Activated T-helper 2 cell treated with anti-CD3 and anti-CD28 coated beads, Interferon-gamma antibody, Interleukin-2, Interleukin-4, amounts not matched to agents 10 μg/mL and 5 μg/mL and 100 μg/mL, durations not matched to agents 14 hours and 24 hours and 36 hours (primary cell): ENCODE measurements at regions not wholly inside any gene's neighbourhood (a gene's known extent, or its start where the extent isn't known, plus 50 kb on each side); places are given as distances from the start of the nearest gene placed in this dataset.
"Not testable (repeated sequence)": the region's sequence is repeated elsewhere in the genome, so short reads cannot be mapped to it uniquely, and the experiment has no call there.

ENCODE experiments used
- DNase-seq: peaks from one replicate; pipeline ENCODE4 v3.0.0; 2021; ENCODE audit warnings: low spot score
- H3K27ac Mint-ChIP-seq: one replicate; pipeline ENCODE4 v1.8.0; 2021; ENCODE audit warnings: mixed read lengths
- H3K27me3 Mint-ChIP-seq: one replicate; pipeline ENCODE4 v1.8.0; 2021; ENCODE audit warnings: low read depth, mixed read lengths
- H3K36me3 Mint-ChIP-seq: one replicate; pipeline ENCODE4 v1.8.0; 2021; ENCODE audit warnings: low read depth, mixed read lengths
- H3K4me1 Mint-ChIP-seq: one replicate; pipeline ENCODE4 v1.8.0; 2021; ENCODE audit warnings: low read depth, mixed read lengths
- H3K4me3 Mint-ChIP-seq: one replicate; pipeline ENCODE4 v1.8.0; 2021; ENCODE audit warnings: low read depth, mild to moderate bottlenecking, moderate library complexity, mixed read lengths
- H3K9me3 Mint-ChIP-seq: one replicate; pipeline ENCODE4 v1.8.0; 2021; ENCODE audit warnings: mixed read lengths
- intact Hi-C: fragments of 100-400 bp; cut with micrococcal nuclease; formaldehyde crosslinking; loops from one replicate; pipeline ENCODE4 v1.15.1; 2023

GRCh38 chr1:219863816-219864215, 64.5 kb downstream of the SLC30A10 start:
- H3K27me3 Mint-ChIP-seq, H3K9me3 Mint-ChIP-seq, DNase-seq, H3K36me3 Mint-ChIP-seq, H3K4me1 Mint-ChIP-seq, H3K27ac Mint-ChIP-seq, H3K4me3 Mint-ChIP-seq, intact Hi-C loops: not testable (repeated sequence)

- H3K27me3 Mint-ChIP-seq = no peaks in the 10 kb centered on the region
- H3K36me3 Mint-ChIP-seq = no peaks in the 10 kb centered on the region
- H3K4me1 Mint-ChIP-seq = no peaks in the 10 kb centered on the region
- no peak for DNase-seq
- no peaks in the 10 kb centered on the region for H3K9me3 Mint-ChIP-seq
- intact Hi-C loops = no loop called here
- H3K4me3 Mint-ChIP-seq = no peak overlapping the region
- no peak overlapping the region for H3K27ac Mint-ChIP-seq
Observed at GRCh38 chr1:219862366-219862765, 66.0 kb downstream of the SLC30A10 start.

GRCh38 chr1:219858980-219859379, 69.4 kb downstream of the SLC30A10 start:
- Mint-ChIP-seq H3K9me3 (no peaks in the 10 kb centered on the region), H3K27ac (no peak overlapping the region), H3K36me3 (no peaks in the 10 kb centered on the region), H3K4me1 (no peaks in the 10 kb centered on the region), H3K27me3 (no peaks in the 10 kb centered on the region), H3K4me3 (no peak overlapping the region)
- DNase-seq = no peak
- intact Hi-C loops = no loop called here

- intact Hi-C loops = no loop called here
- no peaks in the 10 kb centered on the region for H3K36me3 Mint-ChIP-seq
- no peak overlapping the region for H3K4me3 Mint-ChIP-seq
- no peaks in the 10 kb centered on the region for H3K27me3 Mint-ChIP-seq
- no peaks in the 10 kb centered on the region for H3K9me3 Mint-ChIP-seq
- no peak for DNase-seq
- no peak overlapping the region for H3K27ac Mint-ChIP-seq
- H3K4me1 Mint-ChIP-seq = no peaks in the 10 kb centered on the region
Observed at GRCh38 chr1:219847215-219847855, 81.0 kb downstream of the SLC30A10 start.

GRCh38 chr1:219839595-219839994, 88.8 kb downstream of the SLC30A10 start:
- intact Hi-C loops, H3K4me1 Mint-ChIP-seq, H3K9me3 Mint-ChIP-seq, DNase-seq, H3K27ac Mint-ChIP-seq, H3K27me3 Mint-ChIP-seq, H3K36me3 Mint-ChIP-seq, H3K4me3 Mint-ChIP-seq: not testable (repeated sequence)

GRCh38 chr1:219837994-219838294, 90.4 kb downstream of the SLC30A10 start:
- Mint-ChIP-seq H3K27ac (no peak overlapping the region), H3K4me1 (no peaks in the 10 kb centered on the region), H3K36me3 (no peaks in the 10 kb centered on the region), H3K4me3 (no peak overlapping the region), H3K27me3 (peaks cover 1% of the 10 kb centered on the region), H3K9me3 (no peaks in the 10 kb centered on the region)
- DNase-seq = no peak
- intact Hi-C loops = no loop called here

GRCh38 chr1:219837274-219837993, 90.9 kb downstream of the SLC30A10 start:
- Mint-ChIP-seq H3K4me1 (no peaks in the 10 kb centered on the region), H3K27me3 (peaks cover 1% of the 10 kb centered on the region)
- intact Hi-C loops = no loop called here

GRCh38 chr1:219834314-219834917, 93.9 kb downstream of the SLC30A10 start:
- Mint-ChIP-seq H3K36me3 (no peaks in the 10 kb centered on the region), H3K4me3 (no peak overlapping the region), H3K9me3 (no peaks in the 10 kb centered on the region), H3K27me3 (peaks cover 1% of the 10 kb centered on the region), H3K4me1 (no peaks in the 10 kb centered on the region), H3K27ac (no peak overlapping the region)
- intact Hi-C loops = no loop called here
- no peak for DNase-seq

More at GRCh38 chr1:219837274-219837993, 90.9 kb downstream of the SLC30A10 start:
- H3K27ac Mint-ChIP-seq = no peak overlapping the region
- H3K9me3 Mint-ChIP-seq = no peaks in the 10 kb centered on the region
- DNase-seq = no peak
- H3K4me3 Mint-ChIP-seq = no peak overlapping the region
- no peaks in the 10 kb centered on the region for H3K36me3 Mint-ChIP-seq

GRCh38 chr1:219833214-219833815, 95.0 kb downstream of the SLC30A10 start:
- Mint-ChIP-seq H3K9me3 (no peaks in the 10 kb centered on the region), H3K27ac (no peak overlapping the region)

GRCh38 chr1:219826290-219826689, 102.1 kb downstream of the SLC30A10 start:
- H3K4me3 Mint-ChIP-seq = no peak overlapping the region
- H3K36me3 Mint-ChIP-seq = no peaks in the 10 kb centered on the region
- intact Hi-C loops = no loop called here
- H3K4me1 Mint-ChIP-seq = no peaks in the 10 kb centered on the region
- no peaks in the 10 kb centered on the region for H3K9me3 Mint-ChIP-seq
- H3K27me3 Mint-ChIP-seq = no peaks in the 10 kb centered on the region
- H3K27ac Mint-ChIP-seq = no peak overlapping the region
- no peak for DNase-seq

More at GRCh38 chr1:219833214-219833815, 95.0 kb downstream of the SLC30A10 start:
- H3K4me3 Mint-ChIP-seq = no peak overlapping the region
- H3K4me1 Mint-ChIP-seq = no peaks in the 10 kb centered on the region
- intact Hi-C loops = no loop called here
- H3K27me3 Mint-ChIP-seq = no peaks in the 10 kb centered on the region
- no peak for DNase-seq
- no peaks in the 10 kb centered on the region for H3K36me3 Mint-ChIP-seq

GRCh38 chr1:219825355-219825754, 103.0 kb downstream of the SLC30A10 start:
- Mint-ChIP-seq H3K27ac (no peak overlapping the region), H3K36me3 (no peaks in the 10 kb centered on the region), H3K9me3 (no peaks in the 10 kb centered on the region), H3K4me1 (no peaks in the 10 kb centered on the region), H3K27me3 (no peaks in the 10 kb centered on the region), H3K4me3 (no peak overlapping the region)
- DNase-seq = no peak
- intact Hi-C loops = no loop called here

- Mint-ChIP-seq H3K27me3 (no peaks in the 10 kb centered on the region), H3K27ac (no peak overlapping the region), H3K4me1 (no peaks in the 10 kb centered on the region), H3K36me3 (no peaks in the 10 kb centered on the region), H3K9me3 (no peaks in the 10 kb centered on the region), H3K4me3 (no peak overlapping the region)
- intact Hi-C loops = no loop called here
- no peak for DNase-seq
Observed at GRCh38 chr1:219824338-219824737, 104.0 kb downstream of the SLC30A10 start.

- no peaks in the 10 kb centered on the region for H3K36me3 Mint-ChIP-seq
- H3K4me1 Mint-ChIP-seq = no peaks in the 10 kb centered on the region
- no peak overlapping the region for H3K4me3 Mint-ChIP-seq
- no peaks in the 10 kb centered on the region for H3K9me3 Mint-ChIP-seq
- H3K27ac Mint-ChIP-seq = no peak overlapping the region
- DNase-seq = no peak
- H3K27me3 Mint-ChIP-seq = no peaks in the 10 kb centered on the region
- intact Hi-C loops = no loop called here
Observed at GRCh38 chr1:219820551-219820950, 107.8 kb downstream of the SLC30A10 start.
